ENCODE measurements at regions not wholly inside any gene's neighbourhood (a gene's known extent, or its start where the extent isn't known, plus 50 kb on each side); places are given as distances from the start of the nearest gene placed in this dataset.

- H3K36me3 ChIP-seq = no peaks in the 10 kb centered on the region
- H3K27ac ChIP-seq = no peak overlapping the region
- TF ChIP-seq, protein P1, sequence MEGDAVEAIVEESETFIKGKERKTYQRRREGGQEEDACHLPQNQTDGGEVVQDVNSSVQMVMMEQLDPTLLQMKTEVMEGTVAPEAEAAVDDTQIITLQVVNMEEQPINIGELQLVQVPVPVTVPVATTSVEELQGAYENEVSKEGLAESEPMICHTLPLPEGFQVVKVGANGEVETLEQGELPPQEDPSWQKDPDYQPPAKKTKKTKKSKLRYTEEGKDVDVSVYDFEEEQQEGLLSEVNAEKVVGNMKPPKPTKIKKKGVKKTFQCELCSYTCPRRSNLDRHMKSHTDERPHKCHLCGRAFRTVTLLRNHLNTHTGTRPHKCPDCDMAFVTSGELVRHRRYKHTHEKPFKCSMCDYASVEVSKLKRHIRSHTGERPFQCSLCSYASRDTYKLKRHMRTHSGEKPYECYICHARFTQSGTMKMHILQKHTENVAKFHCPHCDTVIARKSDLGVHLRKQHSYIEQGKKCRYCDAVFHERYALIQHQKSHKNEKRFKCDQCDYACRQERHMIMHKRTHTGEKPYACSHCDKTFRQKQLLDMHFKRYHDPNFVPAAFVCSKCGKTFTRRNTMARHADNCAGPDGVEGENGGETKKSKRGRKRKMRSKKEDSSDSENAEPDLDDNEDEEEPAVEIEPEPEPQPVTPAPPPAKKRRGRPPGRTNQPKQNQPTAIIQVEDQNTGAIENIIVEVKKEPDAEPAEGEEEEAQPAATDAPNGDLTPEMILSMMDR (IDR thresholded peaks at IDR 0.05) = no peak
- no peak for TF ChIP-seq POLR2A (IDR thresholded peaks at IDR 0.05)
- no peak for DNase-seq
- H3K4me3 ChIP-seq = no peak overlapping the region
- H3K27me3 ChIP-seq = no peaks in the 10 kb centered on the region
- no peaks in the 10 kb centered on the region for H3K4me1 ChIP-seq
- H3K9me3 ChIP-seq = peaks cover 0 to 5% (median 0%) of the 10 kb centered on the region in 4 donors
Measured at GRCh38 chr6:140487586-140487985, 1113.1 kb upstream of the CITED2 start.

DNA sequence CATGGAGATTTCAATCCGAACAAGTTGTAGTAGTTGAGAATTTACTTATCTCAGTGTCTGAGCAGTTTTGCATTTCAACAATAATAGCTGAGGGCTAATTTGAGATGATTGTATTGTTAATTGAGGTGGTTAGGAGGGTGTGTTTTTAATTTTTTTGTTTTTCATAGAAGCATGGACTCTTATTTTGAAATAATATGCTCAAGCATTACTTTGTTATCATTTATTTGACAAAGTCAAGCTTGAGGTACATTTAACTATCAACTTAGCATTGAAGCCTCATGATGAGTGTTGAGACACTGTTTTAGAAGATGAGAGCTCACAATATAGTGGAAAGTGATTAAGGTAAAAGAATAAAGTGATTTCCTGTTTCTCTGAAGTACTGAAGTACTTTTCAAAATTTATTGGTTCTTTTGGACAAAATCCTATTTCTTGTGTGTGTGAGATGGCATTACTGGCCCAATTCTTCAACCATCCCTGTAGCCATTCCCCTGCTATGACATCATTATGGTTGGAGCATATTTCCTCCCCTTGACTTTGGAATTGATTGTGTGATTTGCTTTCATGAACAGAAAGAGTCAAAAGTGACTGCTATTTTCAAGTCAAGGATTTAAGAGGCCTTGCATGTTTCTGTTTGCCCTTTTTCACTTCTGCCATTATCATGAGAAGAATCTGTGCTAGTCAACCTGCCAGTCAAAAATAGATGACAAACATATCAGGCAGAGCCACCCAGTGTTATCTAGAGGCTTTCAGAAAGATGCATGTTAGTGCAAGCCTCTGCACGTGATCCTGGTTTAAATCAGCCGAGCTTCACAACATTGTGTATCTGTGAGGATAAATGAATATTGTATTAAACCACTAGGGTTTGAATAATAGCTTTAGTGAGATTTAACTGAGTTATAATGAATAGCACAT is 1112.3 kb upstream of the CITED2 start:
- H3K27ac ChIP-seq = peak overlapping the region in 1 of 4 donors; percentile 25
- H3K4me3 ChIP-seq = no peak overlapping the region
- no peaks in the 10 kb centered on the region for H3K4me1 ChIP-seq
- peaks cover 0 to 5% (median 0%) of the 10 kb centered on the region in 4 donors for H3K9me3 ChIP-seq
- H3K36me3 ChIP-seq = no peaks in the 10 kb centered on the region
- TF ChIP-seq, protein P1 (IDR thresholded peaks at IDR 0.05) = no peak
- TF ChIP-seq POLR2A (IDR thresholded peaks at IDR 0.05) = no peak
- no peak for DNase-seq
- no peaks in the 10 kb centered on the region for H3K27me3 ChIP-seq

DNA sequence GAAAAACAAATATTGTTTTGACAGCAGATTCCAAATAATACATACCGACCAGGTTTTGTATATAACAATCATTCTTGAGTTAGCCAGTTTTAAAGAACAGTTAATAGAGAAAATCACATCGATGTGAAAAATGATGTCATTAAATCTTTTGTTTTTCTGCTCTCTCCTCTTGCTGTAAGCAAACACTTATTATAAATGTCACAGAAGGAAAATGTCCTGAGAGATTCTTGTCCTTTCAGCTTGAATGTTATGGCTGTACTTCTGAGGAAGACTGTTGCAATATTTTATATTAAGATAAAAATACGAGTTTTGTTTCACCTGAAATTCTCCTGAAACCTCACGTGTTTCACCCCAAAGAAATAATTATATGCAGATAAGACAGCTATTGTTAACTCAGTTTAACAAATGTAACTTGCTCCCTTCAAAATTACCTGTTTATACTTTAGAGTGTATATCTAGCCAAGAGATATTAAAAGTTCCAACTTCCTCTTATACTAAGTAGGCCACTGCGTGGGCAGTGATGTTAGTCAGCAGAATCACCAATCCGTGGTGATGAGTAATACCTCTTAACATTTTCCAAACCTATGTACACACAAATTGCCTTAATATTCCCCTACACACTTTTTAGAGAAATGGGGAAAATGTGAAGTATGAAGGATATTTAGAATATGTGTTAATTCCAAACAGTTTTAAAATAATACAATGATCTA is 1111.4 kb upstream of the CITED2 start:
- Histone ChIP-seq H3K36me3 (no peaks in the 10 kb centered on the region), H3K9me3 (peaks cover 0 to 5% (median 0%) of the 10 kb centered on the region in 4 donors), H3K4me1 (no peaks in the 10 kb centered on the region), H3K4me3 (no peak overlapping the region), H3K27ac (peak overlapping the region in 1 of 4 donors; percentile 36), H3K27me3 (no peaks in the 10 kb centered on the region)
- TF ChIP-seq, protein P1 (IDR thresholded peaks at IDR 0.05) = no peak
- TF ChIP-seq POLR2A (IDR thresholded peaks at IDR 0.05) = no peak
- DNase-seq = no peak

GRCh38 chr6:140480852-140481251 is 1106.4 kb upstream of the CITED2 start:
- H3K27ac ChIP-seq = no peak overlapping the region
- TF ChIP-seq, protein P1 (IDR thresholded peaks at IDR 0.05) = no peak
- no peak for TF ChIP-seq POLR2A (IDR thresholded peaks at IDR 0.05)
- no peaks in the 10 kb centered on the region for H3K9me3 ChIP-seq

DNA sequence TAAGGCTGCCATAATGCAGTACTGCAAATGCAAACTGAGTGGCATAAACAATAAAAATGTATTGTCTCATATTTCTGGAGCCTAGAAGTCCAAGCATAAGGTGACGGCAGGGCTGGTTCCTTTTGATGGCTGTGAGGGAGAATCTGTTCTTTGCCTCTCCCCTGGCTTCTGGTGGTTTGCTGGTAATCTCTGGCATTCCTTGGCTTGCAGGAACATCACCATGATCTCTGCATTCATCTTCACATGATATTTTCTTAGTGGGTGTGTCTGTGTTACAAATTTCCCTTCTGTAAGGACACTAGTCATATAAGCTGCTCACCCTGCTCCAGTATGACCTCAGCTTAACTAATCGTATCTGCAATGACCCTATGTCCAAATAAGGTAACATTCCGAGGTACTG is 1104.2 kb upstream of the CITED2 start:
- H3K4me1 ChIP-seq = no peaks in the 10 kb centered on the region
- H3K4me3 ChIP-seq = no peak overlapping the region
- DNase-seq = no peak
- no peaks in the 10 kb centered on the region for H3K36me3 ChIP-seq
- TF ChIP-seq, protein P1 (IDR thresholded peaks at IDR 0.05) = no peak
- TF ChIP-seq POLR2A (IDR thresholded peaks at IDR 0.05) = no peak
- no peaks in the 10 kb centered on the region for H3K27me3 ChIP-seq
- no peak overlapping the region for H3K27ac ChIP-seq
- H3K9me3 ChIP-seq = no peaks in the 10 kb centered on the region

More at GRCh38 chr6:140480852-140481251, 1106.4 kb upstream of the CITED2 start:
- Histone ChIP-seq H3K36me3 (no peaks in the 10 kb centered on the region), H3K4me3 (no peak overlapping the region), H3K4me1 (no peaks in the 10 kb centered on the region), H3K27me3 (no peaks in the 10 kb centered on the region)
- no peak for DNase-seq

Measured in Peyer's patch (tissue), 4 donors.